SK-N-SH treated with all-trans-retinoic acid at 6 μM for 48 hours (cell line): ENCODE measurements at regions not wholly inside any gene's neighbourhood (a gene's known extent, or its start where the extent isn't known, plus 50 kb on each side); places are given as distances from the start of the nearest gene placed in this dataset.

ENCODE experiments used
- ATAC-seq: fragments of 200-7000 bp; cut with Tn5 transposase; 3 replicates; pipeline ENCODE4 v1.9.1; 2020; ENCODE audit warnings: mild to moderate bottlenecking, moderate library complexity
- BACH2 ChIP-seq: fragments of 250-450 bp; sonication (Bioruptor Pico); IDR thresholded peaks from 2 replicates; pipeline ENCODE4 v1.9.0; 2021; ENCODE audit warnings: mild to moderate bottlenecking, borderline replicate concordance
- ESRRG ChIP-seq: fragments of 250-450 bp; sonication (Bioruptor Pico); IDR thresholded peaks from 2 replicates; pipeline ENCODE4 v1.6.1; 2021; ENCODE audit warnings: mild to moderate bottlenecking
- GLIS3 ChIP-seq: fragments of 250-450 bp; sonication (Bioruptor Pico); IDR thresholded peaks from 2 replicates; pipeline ENCODE4 v1.5.0; 2020; ENCODE audit warnings: mild to moderate bottlenecking, moderate library complexity
- ISL1 ChIP-seq: fragments of 250-450 bp; sonication (Bioruptor Pico); IDR thresholded peaks from 2 replicates; pipeline ENCODE4 v2.1.2; 2022; ENCODE audit warnings: mild to moderate bottlenecking, moderate library complexity
- OSR1 ChIP-seq: fragments of 250-450 bp; sonication (Bioruptor Pico); IDR thresholded peaks from 2 replicates; pipeline ENCODE4 v1.8.0; 2022; ENCODE audit warnings: moderate library complexity, mild to moderate bottlenecking, inconsistent platforms
- RARB ChIP-seq: fragments of 250-450 bp; sonication (Bioruptor Pico); IDR thresholded peaks from 2 replicates; pipeline ENCODE4 v1.8.0; 2021; ENCODE audit warnings: mild to moderate bottlenecking, moderate library complexity
- SNAI2 ChIP-seq: fragments of 250-450 bp; sonication (Bioruptor Pico); IDR thresholded peaks from 2 replicates; pipeline ENCODE4 v1.5.0; 2020; ENCODE audit warnings: mild to moderate bottlenecking, moderate library complexity
- TCF4 ChIP-seq: fragments of 250-450 bp; sonication (Bioruptor Pico); IDR thresholded peaks from 2 replicates; pipeline ENCODE4 v1.8.0; 2021; ENCODE audit warnings: mild to moderate bottlenecking, moderate library complexity, borderline replicate concordance
- ZC3H10 ChIP-seq: fragments of 250-450 bp; sonication (Bioruptor Pico); IDR thresholded peaks from 2 replicates; pipeline ENCODE4 v1.5.1; 2021; ENCODE audit warnings: mild to moderate bottlenecking, moderate library complexity
- ZFP3 ChIP-seq: fragments of 250-450 bp; sonication (Bioruptor Pico); IDR thresholded peaks from 2 replicates; pipeline ENCODE4 v1.5.0; 2020; ENCODE audit warnings: mild to moderate bottlenecking, moderate library complexity
- ZNF565 ChIP-seq: fragments of 450-650 bp; formaldehyde crosslinking; conservative IDR thresholded peaks from 2 replicates; pipeline ENCODE4 v1.5.0; 2020; ENCODE audit warnings: low read depth, mild to moderate bottlenecking, moderate library complexity
- ZNF70 ChIP-seq: fragments of 450-650 bp; formaldehyde crosslinking; IDR thresholded peaks from 2 replicates; pipeline ENCODE4 v1.5.0; 2020; ENCODE audit warnings: mild to moderate bottlenecking, moderate library complexity
- ZNF8 ChIP-seq: fragments of 450-650 bp; formaldehyde crosslinking; IDR thresholded peaks from 2 replicates; pipeline ENCODE4 v1.5.0; 2020; ENCODE audit warnings: mild to moderate bottlenecking, moderate library complexity
- TF ChIP-seq, protein P1 (sequence below): fragments of 250-450 bp; sonication (Bioruptor Pico); IDR thresholded peaks from 2 replicates; pipeline ENCODE4 v1.5.1; 2021; ENCODE audit warnings: mild to moderate bottlenecking, moderate library complexity
- TF ChIP-seq, protein P2 (sequence below): fragments of 250-450 bp; sonication (Bioruptor Pico); IDR thresholded peaks from 2 replicates; pipeline ENCODE4 v1.5.0; 2020; ENCODE audit warnings: mild to moderate bottlenecking, moderate library complexity
- TF ChIP-seq, protein P3 (sequence below): fragments of 250-450 bp; sonication (Bioruptor Pico); IDR thresholded peaks from 2 replicates; pipeline ENCODE4 v1.8.0; 2020; ENCODE audit warnings: mild to moderate bottlenecking, moderate library complexity, borderline replicate concordance
- TF ChIP-seq, protein P4 (sequence below): fragments of 250-450 bp; sonication (Bioruptor Pico); IDR thresholded peaks from 2 replicates; pipeline ENCODE4 v1.5.1; 2020; ENCODE audit warnings: low read depth, mild to moderate bottlenecking, moderate library complexity
- TF ChIP-seq, protein P5 (sequence below): fragments of 250-450 bp; sonication (Bioruptor Pico); IDR thresholded peaks from 2 replicates; pipeline ENCODE4 v1.8.0; 2021; ENCODE audit warnings: low read depth, mild to moderate bottlenecking, moderate library complexity, borderline replicate concordance

DNA sequence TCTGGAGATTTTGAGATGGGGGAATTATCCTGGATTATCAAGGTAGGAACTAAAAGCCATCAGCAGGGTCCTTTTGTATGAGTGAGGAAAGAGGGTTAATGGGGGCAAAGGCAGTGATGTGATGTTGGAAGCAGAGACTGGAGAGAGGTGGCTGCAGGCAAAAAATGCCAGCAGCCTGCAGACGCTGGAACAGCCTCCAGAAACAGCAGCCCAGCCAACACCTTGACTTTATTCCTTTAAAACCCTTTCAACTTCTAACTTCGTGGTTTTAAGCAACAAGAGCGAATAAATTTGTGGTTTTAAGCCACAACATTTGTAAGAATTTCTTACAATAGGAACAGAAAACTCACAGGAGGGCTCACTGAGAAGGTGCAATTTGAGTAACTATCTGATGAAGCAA lies 523.1 kb upstream of the HS6ST1 start:
- TF ChIP-seq, protein P1, sequence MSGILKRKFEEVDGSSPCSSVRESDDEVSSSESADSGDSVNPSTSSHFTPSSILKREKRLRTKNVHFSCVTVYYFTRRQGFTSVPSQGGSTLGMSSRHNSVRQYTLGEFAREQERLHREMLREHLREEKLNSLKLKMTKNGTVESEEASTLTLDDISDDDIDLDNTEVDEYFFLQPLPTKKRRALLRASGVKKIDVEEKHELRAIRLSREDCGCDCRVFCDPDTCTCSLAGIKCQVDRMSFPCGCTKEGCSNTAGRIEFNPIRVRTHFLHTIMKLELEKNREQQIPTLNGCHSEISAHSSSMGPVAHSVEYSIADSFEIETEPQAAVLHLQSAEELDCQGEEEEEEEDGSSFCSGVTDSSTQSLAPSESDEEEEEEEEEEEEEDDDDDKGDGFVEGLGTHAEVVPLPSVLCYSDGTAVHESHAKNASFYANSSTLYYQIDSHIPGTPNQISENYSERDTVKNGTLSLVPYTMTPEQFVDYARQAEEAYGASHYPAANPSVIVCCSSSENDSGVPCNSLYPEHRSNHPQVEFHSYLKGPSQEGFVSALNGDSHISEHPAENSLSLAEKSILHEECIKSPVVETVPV (CRISPR knock-in tag) = no peak
- TF ChIP-seq GLIS3 (CRISPR knock-in tag) (no peak), RARB (CRISPR knock-in tag) (no peak), SNAI2 (no peak), ZC3H10 (no peak), TCF4 (no peak), ESRRG (CRISPR knock-in tag) (no peak), ZFP3 (no peak), ISL1 (CRISPR knock-in tag) (no peak), ZNF70 (CRISPR knock-in tag) (no peak), ZNF8 (no peak), ZNF565 (CRISPR knock-in tag) (no peak)
- TF ChIP-seq, protein P2, sequence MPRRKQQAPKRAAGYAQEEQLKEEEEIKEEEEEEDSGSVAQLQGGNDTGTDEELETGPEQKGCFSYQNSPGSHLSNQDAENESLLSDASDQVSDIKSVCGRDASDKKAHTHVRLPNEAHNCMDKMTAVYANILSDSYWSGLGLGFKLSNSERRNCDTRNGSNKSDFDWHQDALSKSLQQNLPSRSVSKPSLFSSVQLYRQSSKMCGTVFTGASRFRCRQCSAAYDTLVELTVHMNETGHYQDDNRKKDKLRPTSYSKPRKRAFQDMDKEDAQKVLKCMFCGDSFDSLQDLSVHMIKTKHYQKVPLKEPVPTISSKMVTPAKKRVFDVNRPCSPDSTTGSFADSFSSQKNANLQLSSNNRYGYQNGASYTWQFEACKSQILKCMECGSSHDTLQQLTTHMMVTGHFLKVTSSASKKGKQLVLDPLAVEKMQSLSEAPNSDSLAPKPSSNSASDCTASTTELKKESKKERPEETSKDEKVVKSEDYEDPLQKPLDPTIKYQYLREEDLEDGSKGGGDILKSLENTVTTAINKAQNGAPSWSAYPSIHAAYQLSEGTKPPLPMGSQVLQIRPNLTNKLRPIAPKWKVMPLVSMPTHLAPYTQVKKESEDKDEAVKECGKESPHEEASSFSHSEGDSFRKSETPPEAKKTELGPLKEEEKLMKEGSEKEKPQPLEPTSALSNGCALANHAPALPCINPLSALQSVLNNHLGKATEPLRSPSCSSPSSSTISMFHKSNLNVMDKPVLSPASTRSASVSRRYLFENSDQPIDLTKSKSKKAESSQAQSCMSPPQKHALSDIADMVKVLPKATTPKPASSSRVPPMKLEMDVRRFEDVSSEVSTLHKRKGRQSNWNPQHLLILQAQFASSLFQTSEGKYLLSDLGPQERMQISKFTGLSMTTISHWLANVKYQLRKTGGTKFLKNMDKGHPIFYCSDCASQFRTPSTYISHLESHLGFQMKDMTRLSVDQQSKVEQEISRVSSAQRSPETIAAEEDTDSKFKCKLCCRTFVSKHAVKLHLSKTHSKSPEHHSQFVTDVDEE = no peak
- TF ChIP-seq, protein P3, sequence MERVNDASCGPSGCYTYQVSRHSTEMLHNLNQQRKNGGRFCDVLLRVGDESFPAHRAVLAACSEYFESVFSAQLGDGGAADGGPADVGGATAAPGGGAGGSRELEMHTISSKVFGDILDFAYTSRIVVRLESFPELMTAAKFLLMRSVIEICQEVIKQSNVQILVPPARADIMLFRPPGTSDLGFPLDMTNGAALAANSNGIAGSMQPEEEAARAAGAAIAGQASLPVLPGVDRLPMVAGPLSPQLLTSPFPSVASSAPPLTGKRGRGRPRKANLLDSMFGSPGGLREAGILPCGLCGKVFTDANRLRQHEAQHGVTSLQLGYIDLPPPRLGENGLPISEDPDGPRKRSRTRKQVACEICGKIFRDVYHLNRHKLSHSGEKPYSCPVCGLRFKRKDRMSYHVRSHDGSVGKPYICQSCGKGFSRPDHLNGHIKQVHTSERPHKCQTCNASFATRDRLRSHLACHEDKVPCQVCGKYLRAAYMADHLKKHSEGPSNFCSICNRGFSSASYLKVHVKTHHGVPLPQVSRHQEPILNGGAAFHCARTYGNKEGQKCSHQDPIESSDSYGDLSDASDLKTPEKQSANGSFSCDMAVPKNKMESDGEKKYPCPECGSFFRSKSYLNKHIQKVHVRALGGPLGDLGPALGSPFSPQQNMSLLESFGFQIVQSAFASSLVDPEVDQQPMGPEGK (CRISPR knock-in tag) = no peak
- TF ChIP-seq, protein P4, sequence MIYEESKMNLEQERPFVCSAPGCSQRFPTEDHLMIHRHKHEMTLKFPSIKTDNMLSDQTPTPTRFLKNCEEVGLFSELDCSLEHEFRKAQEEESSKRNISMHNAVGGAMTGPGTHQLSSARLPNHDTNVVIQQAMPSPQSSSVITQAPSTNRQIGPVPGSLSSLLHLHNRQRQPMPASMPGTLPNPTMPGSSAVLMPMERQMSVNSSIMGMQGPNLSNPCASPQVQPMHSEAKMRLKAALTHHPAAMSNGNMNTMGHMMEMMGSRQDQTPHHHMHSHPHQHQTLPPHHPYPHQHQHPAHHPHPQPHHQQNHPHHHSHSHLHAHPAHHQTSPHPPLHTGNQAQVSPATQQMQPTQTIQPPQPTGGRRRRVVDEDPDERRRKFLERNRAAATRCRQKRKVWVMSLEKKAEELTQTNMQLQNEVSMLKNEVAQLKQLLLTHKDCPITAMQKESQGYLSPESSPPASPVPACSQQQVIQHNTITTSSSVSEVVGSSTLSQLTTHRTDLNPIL = no peak
- no peak for ATAC-seq

DNA sequence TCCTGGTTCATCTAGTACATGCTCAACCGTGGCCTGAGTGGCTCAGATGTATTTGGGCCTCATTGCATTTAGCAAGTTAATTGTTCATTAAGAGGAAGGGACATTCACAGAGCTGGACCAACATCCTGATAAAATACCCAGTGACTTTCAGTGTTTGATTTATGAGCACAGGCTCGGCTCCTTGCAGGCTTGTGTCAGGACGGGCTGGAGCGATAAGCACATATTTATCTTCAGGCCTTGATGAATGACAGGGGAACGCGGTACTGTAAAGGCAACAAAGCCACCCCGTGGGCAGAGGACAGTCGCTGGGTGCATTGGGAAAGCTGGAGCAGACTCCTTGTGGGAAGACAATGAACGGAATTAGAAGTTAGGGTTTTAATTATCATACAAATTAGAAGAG lies 548.6 kb upstream of the HS6ST1 start:
- no peak for TF ChIP-seq SNAI2
- no peak for TF ChIP-seq OSR1 (CRISPR knock-in tag)
- TF ChIP-seq, protein P5, sequence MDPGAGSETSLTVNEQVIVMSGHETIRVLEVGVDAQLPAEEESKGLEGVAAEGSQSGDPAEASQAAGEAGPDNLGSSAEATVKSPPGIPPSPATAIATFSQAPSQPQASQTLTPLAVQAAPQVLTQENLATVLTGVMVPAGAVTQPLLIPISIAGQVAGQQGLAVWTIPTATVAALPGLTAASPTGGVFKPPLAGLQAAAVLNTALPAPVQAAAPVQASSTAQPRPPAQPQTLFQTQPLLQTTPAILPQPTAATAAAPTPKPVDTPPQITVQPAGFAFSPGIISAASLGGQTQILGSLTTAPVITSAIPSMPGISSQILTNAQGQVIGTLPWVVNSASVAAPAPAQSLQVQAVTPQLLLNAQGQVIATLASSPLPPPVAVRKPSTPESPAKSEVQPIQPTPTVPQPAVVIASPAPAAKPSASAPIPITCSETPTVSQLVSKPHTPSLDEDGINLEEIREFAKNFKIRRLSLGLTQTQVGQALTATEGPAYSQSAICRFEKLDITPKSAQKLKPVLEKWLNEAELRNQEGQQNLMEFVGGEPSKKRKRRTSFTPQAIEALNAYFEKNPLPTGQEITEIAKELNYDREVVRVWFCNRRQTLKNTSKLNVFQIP = no peak
- TF ChIP-seq ZFP3 = no peak
- TF ChIP-seq, protein P2 = no peak
- no peak for TF ChIP-seq ISL1 (CRISPR knock-in tag)
- no peak for TF ChIP-seq BACH2 (CRISPR knock-in tag)
- TF ChIP-seq ZC3H10 = no peak
- TF ChIP-seq GLIS3 (CRISPR knock-in tag) = no peak
- no peak for TF ChIP-seq ZNF565 (CRISPR knock-in tag)
- TF ChIP-seq, protein P4 = no peak
- TF ChIP-seq RARB (CRISPR knock-in tag) = no peak
- no peak for TF ChIP-seq ZNF70 (CRISPR knock-in tag)
- ATAC-seq = no peak
